GM12874 (cell line): ENCODE measurements at regions not wholly inside any gene's neighbourhood (a gene's known extent, or its start where the extent isn't known, plus 50 kb on each side); places are given as distances from the start of the nearest gene placed in this dataset.

ENCODE experiments used
- CTCF ChIP-seq: IDR thresholded peaks from 2 replicates; pipeline ENCODE4 v1.5.1; 2011; ENCODE audit warnings: low read depth, mild to moderate bottlenecking, control low read depth, low read length, moderate library complexity; ENCODE audit not compliant: insufficient read depth

DNA sequence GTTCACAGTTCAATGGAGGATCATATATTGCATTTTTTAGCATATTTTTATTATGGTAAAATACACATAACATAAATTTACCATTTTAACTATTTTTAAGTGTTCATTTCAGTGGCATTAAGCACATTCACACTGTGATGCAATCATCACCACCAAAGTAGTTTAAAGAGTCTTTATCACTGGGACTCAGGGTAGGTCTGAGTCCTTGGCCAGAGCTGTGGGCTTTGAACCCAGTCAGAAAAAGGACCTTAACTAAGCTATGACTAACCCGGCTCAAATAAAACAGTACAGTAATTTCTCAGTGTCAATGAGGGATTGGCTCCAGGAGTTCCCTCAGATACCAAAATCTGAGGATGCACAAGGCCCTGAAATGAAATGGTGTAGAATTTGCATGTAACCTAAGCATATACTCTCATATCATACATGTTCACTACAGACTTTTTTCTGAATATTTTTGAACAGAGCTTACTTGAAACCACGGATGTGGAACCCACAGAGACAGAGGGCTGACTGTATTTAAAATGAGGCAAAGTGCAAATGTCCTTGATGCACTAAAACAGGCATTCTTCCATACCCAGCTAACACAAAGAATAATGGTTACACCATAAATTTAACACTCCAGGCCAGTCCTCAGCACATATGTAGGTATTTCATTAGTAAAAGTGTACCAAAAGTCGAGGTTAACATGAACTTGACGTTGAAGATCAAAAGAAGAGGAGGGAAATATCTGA, 246.2 kb downstream of the LNPK start:
- no peak for TF ChIP-seq CTCF

GRCh38 chr2:175755169-175755568, 246.9 kb downstream of the LNPK start:
- no peak for TF ChIP-seq CTCF

- TF ChIP-seq CTCF = no peak
These were observed 251.9 kb downstream of the LNPK start for GRCh38 chr2:175750195-175750594.

DNA sequence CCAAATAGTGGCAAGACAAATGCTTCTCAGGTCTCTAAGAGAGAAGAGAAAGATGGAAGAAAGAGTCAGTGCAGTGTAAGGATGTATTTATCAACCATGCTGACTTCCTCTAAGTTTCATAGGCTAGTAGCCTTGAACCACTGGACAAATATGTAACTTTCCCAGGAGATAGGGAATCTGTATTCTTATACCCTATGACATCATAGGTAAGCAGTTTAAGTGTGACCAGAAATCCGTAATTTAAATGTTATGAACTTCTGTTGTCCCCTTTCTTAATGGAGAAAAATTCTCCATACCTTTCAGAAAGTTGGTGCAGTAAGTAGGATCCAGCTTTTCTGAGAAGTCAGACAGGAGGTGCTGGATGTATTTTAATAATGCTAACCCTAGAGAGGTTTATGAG, 256.2 kb downstream of the LNPK start:
- TF ChIP-seq CTCF = no peak

- no peak for TF ChIP-seq CTCF
These were observed 258.1 kb downstream of the LNPK start for GRCh38 chr2:175744000-175744399.

- no peak for TF ChIP-seq CTCF
These were observed 259.1 kb downstream of the LNPK start for GRCh38 chr2:175743011-175743410.

DNA sequence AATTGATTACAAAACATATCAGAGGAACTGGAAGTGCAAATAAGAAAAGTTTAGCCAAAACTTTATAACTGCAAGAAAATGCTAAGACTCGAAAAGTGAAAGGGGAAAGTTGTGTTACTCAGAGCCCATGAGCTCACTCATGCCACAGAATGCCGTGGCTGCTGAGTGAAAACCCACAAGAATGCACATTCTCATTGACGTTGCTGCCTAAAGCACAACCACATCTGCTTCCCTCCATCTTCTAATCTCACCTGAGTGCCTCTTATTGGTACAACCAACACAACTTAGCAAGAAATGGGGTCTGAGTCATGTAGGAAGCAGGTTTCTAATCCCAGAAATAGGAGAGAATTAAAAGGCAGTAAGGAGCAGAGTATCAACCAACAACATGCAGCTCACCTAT, 259.7 kb downstream of the LNPK start:
- TF ChIP-seq CTCF = no peak

- no peak for TF ChIP-seq CTCF
These were observed 260.9 kb downstream of the LNPK start for GRCh38 chr2:175741164-175741563.
